Lower lobe of right lung (tissue), 2 donors: ENCODE measurements at regions not wholly inside any gene's neighbourhood (a gene's known extent, or its start where the extent isn't known, plus 50 kb on each side); places are given as distances from the start of the nearest gene placed in this dataset.
A peak's percentile ranks its signal among the peaks of the same experiment; 100 is the strongest.
"Not testable (repeated sequence)": the region's sequence is repeated elsewhere in the genome, so short reads cannot be mapped to it uniquely, and the experiment has no call there.

Experiments used
- ATAC-seq, 2 donors: fragments of 200-7000 bp; cut with Tn5 transposase; one replicate each; pipeline ENCODE4 v1.9.1; 2020 to 2022; ENCODE audit warnings: mild to moderate bottlenecking in 2 of 2, moderate library complexity in 2 of 2
- DNase-seq: peaks from one replicate; pipeline ENCODE4 v3.0.0-alpha.2; 2020
- H3K27ac ChIP-seq: fragments of 200-600 bp; one replicate; pipeline ENCODE4 v1.8.0; 2022
- H3K27me3 ChIP-seq: fragments of 200-600 bp; one replicate; pipeline ENCODE4 v1.8.0; 2022; ENCODE audit warnings: low read depth
- H3K36me3 ChIP-seq: fragments of 200-600 bp; one replicate; pipeline ENCODE4 v1.8.0; 2022; ENCODE audit warnings: mild to moderate bottlenecking
- H3K4me1 ChIP-seq: fragments of 200-600 bp; one replicate; pipeline ENCODE4 v1.8.0; 2022
- H3K4me3 ChIP-seq: fragments of 200-600 bp; one replicate; pipeline ENCODE4 v1.8.0; 2022; ENCODE audit warnings: mild to moderate bottlenecking
- H3K9me3 ChIP-seq: fragments of 200-600 bp; one replicate; pipeline ENCODE4 v1.8.0; 2022
- intact Hi-C: fragments of 100-400 bp; cut with DNase I; formaldehyde crosslinking; loops from one replicate; pipeline ENCODE4 v1.11.0; 2022
- TF ChIP-seq, protein P1 (sequence below): fragments of 200-600 bp; IDR thresholded peaks from one replicate; pipeline ENCODE4 v1.8.0; 2022; ENCODE audit warnings: antibody characterized with exemption, mild to moderate bottlenecking
- donor health status: DM: no; HTN: yes; CAD: no; lungs with severe emphysema.

DNA sequence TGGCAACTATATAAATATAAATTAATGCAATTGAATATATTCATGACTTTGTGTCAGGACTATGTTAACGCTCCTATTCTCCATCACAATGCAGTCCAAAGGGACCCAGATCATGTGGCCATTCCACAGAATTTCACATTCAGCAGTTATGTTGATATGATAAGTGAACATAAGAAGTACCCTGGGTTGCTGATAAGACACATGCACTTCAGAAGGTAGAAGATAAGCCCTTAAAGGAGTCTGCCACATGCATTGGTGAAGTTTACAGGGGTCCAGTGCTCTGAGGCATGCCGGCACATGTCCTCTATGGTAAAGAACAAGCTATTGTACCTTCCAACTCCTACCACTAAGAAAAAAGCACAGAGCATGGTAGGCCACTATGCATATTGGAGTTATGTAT is 76.4 kb downstream of the PHAX start:
- Histone ChIP-seq H3K4me3 (no peak overlapping the region), H3K4me1 (no peaks in the 10 kb centered on the region), H3K27me3 (peaks cover 6% of the 10 kb centered on the region), H3K27ac (no peak overlapping the region), H3K9me3 (no peaks in the 10 kb centered on the region), H3K36me3 (no peaks in the 10 kb centered on the region)
- TF ChIP-seq, protein P1, sequence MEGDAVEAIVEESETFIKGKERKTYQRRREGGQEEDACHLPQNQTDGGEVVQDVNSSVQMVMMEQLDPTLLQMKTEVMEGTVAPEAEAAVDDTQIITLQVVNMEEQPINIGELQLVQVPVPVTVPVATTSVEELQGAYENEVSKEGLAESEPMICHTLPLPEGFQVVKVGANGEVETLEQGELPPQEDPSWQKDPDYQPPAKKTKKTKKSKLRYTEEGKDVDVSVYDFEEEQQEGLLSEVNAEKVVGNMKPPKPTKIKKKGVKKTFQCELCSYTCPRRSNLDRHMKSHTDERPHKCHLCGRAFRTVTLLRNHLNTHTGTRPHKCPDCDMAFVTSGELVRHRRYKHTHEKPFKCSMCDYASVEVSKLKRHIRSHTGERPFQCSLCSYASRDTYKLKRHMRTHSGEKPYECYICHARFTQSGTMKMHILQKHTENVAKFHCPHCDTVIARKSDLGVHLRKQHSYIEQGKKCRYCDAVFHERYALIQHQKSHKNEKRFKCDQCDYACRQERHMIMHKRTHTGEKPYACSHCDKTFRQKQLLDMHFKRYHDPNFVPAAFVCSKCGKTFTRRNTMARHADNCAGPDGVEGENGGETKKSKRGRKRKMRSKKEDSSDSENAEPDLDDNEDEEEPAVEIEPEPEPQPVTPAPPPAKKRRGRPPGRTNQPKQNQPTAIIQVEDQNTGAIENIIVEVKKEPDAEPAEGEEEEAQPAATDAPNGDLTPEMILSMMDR = no peak
- ATAC-seq = no peak
- DNase-seq = no peak
- intact Hi-C loops = loop anchor here (10.0 kb wide), 1 partner anchor 108 kb away; no protein-coding TSS in a partner anchor

DNA sequence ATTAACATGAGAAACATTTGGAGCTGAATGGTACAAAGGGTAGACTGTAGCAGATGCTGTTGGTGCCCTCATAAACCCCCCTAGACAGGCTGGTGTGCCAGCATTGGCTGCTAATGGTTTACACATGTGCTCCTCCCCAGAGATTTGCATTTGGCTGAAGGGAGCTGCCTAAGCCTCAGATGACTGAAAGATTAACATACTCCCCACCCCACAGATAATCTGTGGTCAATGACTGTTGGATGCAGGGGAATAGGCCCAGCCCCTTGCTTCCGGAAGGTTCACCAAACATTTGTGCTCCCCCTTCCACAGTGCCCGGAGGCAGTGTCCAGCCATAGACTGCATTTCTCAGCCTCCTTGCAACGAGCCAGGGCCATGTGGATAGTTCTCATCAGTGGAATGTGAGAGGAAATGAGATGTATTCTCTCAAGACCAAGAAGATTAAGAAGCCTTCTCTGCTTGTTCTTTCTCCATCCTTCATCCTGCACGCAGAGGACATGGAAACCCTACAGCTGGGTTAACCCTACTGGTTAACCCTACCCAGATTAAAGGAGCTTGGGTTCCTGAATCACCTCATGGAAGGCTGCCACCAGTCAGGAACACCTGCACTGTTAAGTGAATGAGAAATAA is 79.6 kb downstream of the PHAX start:
- ATAC-seq (peak in 1 of 2 donors; percentile 24), DNase-seq (no peak)
- Histone ChIP-seq H3K36me3 (no peaks in the 10 kb centered on the region), H3K4me1 (no peaks in the 10 kb centered on the region), H3K27ac (no peak overlapping the region), H3K9me3 (no peaks in the 10 kb centered on the region), H3K4me3 (no peak overlapping the region), H3K27me3 (peaks cover 6% of the 10 kb centered on the region)
- TF ChIP-seq, protein P1 = no peak
- intact Hi-C loops = no loop called here

DNA sequence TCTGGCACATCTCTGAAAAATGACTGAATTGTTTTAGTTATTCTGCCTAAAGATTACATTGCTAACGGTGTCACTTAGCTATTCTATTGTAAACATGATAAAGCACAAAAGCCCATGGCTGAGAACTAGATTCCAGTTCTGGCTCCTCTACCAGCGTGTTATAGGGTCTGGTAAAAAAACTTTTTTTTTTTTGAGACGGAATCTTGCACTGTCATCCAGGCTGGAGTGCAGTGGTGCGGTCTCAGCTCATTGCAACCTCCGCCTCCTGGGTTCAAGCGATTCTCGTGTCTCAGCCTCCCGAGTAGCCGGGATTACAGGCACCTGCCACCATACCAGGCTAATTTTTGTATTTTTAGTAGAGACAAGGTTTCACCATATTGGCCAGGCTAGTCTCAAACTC is 80.6 kb downstream of the PHAX start:
- H3K4me3 ChIP-seq, ATAC-seq, intact Hi-C loops, H3K4me1 ChIP-seq, H3K27me3 ChIP-seq, H3K9me3 ChIP-seq, DNase-seq, H3K27ac ChIP-seq, H3K36me3 ChIP-seq: not testable (repeated sequence)

DNA sequence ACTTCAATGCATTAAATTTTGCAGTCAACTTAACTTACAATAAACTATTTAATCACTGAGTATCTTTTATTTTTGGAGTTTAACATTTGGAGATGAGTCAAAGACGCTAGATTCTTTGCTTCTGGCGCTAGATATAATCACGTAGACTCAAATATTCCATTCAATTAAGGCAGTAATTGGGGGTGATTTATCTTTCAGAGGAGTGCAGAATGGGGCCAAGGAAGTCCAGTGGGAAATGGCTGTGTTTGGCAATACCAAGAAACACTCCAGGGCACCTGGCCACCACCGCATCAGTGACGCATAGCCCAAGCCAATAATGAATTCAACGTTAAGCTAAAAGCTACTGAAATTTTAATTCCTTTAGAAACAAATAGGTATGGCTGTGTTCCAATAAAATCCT is 81.2 kb downstream of the PHAX start:
- Histone ChIP-seq H3K4me3 (no peak overlapping the region), H3K36me3 (no peaks in the 10 kb centered on the region), H3K27me3 (peaks cover 6% of the 10 kb centered on the region), H3K27ac (no peak overlapping the region), H3K9me3 (no peaks in the 10 kb centered on the region), H3K4me1 (no peaks in the 10 kb centered on the region)
- DNase-seq (no peak), ATAC-seq (no peak)
- TF ChIP-seq, protein P1 = no peak
- intact Hi-C loops = no loop called here

DNA sequence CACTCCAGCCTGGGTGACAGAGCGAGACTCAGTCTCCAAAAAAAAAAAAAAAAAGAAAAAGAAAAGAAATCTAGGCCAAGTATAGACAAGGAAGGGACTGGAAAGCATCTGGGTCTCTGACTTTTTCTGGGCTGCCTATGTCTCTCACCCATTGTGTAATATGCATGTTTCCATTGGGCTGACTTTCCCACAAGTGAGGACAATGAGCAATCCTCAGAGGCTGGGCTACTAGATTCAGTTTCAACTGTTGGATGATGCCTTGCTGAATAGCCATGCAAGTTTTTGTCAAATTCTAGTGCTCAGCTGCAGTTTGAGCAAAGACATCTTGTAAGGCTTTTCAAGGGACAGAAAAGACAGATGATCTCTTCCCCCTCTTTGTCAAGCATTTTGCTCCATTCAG is 82.1 kb downstream of the PHAX start:
- no peak for DNase-seq
- Histone ChIP-seq H3K27me3 (peaks cover 6% of the 10 kb centered on the region), H3K36me3 (no peaks in the 10 kb centered on the region), H3K4me3 (no peak overlapping the region), H3K9me3 (no peaks in the 10 kb centered on the region), H3K4me1 (no peaks in the 10 kb centered on the region), H3K27ac (no peak overlapping the region)
- intact Hi-C loops = no loop called here
- TF ChIP-seq, protein P1 = no peak
- ATAC-seq = no peak

DNA sequence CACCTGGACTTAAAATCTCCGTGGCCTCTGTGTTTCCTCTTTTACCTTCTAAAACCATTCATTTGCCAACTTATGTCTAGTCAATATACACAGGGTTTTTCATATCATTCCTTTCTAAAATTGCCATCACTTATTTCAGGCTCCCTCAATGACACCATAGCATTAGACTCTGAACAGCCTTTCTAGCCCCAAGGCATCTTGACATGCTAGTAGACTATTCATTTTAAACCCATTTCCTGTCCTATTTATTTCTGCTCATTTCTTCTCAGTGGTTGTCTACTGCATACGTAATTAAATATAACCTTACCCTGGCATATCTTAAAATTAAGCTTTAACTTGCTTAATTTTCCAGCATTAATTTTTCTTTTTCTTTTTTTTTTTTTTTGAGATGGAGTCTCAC is 83.2 kb downstream of the PHAX start:
- no peak for DNase-seq
- no peak for ATAC-seq
- Histone ChIP-seq H3K27me3 (peaks cover 6% of the 10 kb centered on the region), H3K36me3 (no peaks in the 10 kb centered on the region), H3K9me3 (no peaks in the 10 kb centered on the region), H3K4me3 (no peak overlapping the region), H3K4me1 (no peaks in the 10 kb centered on the region), H3K27ac (no peak overlapping the region)
- TF ChIP-seq, protein P1 = no peak
- intact Hi-C loops = no loop called here

DNA sequence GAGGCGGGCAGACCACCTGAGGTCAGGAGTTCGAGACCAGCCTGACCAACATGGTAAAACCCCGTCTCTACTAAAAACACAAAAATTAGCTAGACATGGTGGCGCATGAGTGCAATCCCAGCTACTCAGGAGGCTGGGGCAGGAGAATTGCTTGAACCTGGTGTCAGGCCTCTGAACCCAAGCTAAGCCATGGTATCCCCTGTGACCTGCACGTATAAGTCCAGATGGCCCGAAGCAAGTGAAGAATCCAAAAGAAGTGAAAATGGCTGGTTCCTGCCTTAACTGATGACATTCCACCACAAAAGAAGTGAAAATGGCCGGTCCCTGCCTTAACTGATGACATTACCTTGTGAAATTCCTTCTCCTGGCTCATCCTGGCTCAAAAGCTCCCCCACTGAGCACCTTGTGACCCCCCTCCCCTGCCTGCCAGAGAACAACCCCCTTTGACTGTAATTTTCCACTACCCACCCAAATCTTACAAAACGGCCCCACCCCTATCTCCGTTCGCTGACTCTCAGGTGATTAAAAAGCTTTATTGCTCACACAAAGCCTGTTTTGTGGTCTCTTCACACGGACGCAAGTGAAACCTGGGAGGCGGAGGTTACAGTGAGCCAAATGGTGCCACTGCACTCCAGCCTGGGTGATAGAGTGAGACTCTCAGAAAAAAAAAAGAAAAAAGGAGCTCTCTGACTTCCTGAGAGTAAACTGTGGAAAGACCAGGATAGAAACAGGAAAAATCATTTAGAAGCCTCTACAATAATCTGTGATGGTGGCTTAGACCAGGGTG is 84.1 kb downstream of the PHAX start:
- H3K27ac ChIP-seq, H3K4me1 ChIP-seq, intact Hi-C loops, ATAC-seq, H3K27me3 ChIP-seq, DNase-seq, H3K4me3 ChIP-seq, H3K9me3 ChIP-seq, H3K36me3 ChIP-seq: not testable (repeated sequence)
